GM12872 (cell line): ENCODE measurements at regions not wholly inside any gene's neighbourhood (a gene's known extent, or its start where the extent isn't known, plus 50 kb on each side); places are given as distances from the start of the nearest gene placed in this dataset.

Experiments
- CTCF ChIP-seq: IDR thresholded peaks from 3 replicates; pipeline ENCODE4 v1.5.1; 2011; ENCODE audit warnings: low read depth, mild to moderate bottlenecking, low read length, moderate library complexity; ENCODE audit not compliant: insufficient read depth

DNA sequence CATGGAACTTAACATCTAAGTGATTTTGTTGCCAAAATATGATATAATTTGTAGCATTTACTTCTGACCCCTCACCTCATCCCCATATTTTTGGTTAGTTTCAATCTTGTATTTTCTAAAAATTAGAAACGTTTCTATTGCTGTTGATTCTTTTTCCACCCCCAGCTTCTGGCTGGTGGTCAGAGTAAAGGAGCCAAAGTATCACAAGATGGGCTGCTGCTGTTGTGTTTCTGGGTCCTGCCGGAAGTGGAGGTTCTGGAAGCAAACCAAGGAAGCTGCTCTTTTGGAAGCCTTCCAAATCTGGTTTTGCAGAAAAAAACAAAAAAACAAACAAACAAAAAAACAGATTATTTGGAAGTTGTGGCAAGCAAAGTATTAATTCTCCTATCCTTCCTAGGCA is 221.1 kb upstream of the P2RY1 start:
- no peak for TF ChIP-seq CTCF

DNA sequence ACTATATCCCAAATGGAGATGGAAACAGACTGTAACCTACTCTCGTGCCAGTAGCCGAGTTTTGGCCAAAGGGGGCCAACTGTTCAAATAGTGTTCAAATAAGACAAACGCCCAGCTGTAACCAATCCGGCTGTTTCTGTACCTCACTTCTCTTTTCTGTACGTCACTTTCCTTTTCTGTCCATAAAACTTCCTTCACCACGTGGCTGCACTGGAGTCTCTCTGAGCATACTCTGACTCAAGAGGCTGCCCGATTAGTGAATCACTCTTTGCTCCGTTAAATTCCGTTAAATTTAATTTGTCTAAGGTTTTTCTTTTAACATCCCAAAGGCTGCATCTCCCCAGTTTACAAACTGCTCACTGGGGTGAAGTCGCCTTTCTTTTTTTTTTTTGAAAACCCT is 219.2 kb upstream of the P2RY1 start:
- no peak for TF ChIP-seq CTCF

GRCh38 chr3:152617609-152618008 is 217.3 kb upstream of the P2RY1 start:
- no peak for TF ChIP-seq CTCF

DNA sequence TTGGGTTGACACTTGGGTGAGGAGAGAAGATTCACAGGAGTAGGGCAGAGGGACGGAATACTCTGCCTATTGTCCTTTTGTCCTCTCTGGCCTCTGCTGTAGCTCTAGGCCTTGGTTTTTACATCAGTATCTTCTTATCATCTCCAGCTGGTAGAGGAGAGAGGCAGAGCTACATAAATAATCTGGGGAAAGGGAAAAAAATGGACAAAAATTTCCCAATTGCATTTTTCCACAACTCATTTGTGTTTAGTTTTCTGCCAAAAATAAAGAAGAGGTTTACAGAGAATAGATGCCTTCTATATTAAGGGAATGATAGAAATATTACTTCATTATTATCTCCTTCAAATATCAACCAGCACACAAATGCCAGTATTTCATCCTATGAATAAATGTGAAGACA is 216.4 kb upstream of the P2RY1 start:
- TF ChIP-seq CTCF: no peak

GRCh38 chr3:152619691-152620090 is 215.2 kb upstream of the P2RY1 start:
- TF ChIP-seq CTCF: no peak

GRCh38 chr3:152620395-152620794 is 214.5 kb upstream of the P2RY1 start:
- no peak for TF ChIP-seq CTCF

GRCh38 chr3:152621006-152621868 is 213.7 kb upstream of the P2RY1 start:
- TF ChIP-seq CTCF: no peak
